ENCODE measurements at regions not wholly inside any gene's neighbourhood (a gene's known extent, or its start where the extent isn't known, plus 50 kb on each side); places are given as distances from the start of the nearest gene placed in this dataset.

DNA sequence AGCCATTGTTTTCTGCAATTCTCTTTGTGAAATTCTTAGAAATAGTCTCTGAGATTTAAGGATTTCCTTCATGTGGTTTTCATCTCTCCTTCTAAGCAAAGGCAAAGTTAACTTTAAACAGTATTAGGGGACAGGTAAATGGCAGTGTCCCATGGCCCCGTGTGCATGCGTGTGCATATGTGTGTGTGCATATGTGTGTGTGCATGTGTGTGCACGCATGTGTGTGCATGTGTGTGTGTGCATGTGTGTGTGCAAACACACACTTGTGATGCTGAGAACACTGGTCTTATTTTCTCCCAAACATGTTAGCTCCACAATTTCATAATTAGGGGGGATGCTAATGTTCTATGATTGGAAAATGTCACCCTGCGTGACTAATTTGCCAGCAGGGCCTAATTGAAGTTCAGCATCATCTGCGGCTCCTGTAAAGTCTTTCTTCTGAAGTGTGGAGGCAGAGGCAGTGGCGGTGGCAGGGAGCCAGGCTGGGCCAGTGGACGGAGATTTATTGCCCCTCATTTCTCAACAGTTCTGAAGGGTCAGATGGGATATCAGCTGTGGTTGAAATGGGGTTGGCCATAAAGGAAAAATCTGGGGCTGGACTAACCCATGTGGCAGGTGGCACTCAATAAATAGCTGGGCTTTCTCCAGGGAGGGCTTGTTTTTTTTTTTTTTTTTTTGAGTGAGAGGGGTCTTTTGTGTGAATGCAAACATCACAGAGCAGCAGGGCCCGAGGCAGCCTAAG, 289.3 kb upstream of the PODXL start:
- Histone ChIP-seq H2AFZ (ENCODE audit: low read depth) (no peak overlapping the region), H3K9ac (no peak overlapping the region), H3K36me3 (replicated peaks in 1 of 2; ENCODE audit: control insufficient read depth in 1 of 2, insufficient read depth in 2 of 2, low read length in 1 of 2) (no peaks in the 10 kb centered on the region), H3K4me2 (no peak overlapping the region), H3K79me2 (ENCODE audit: insufficient read depth) (no peaks in the 10 kb centered on the region), H3F3A (replicated peaks; ENCODE audit: insufficient read depth) (no peaks in the 10 kb centered on the region), H3K9me3 (no peaks in the 10 kb centered on the region), H4K20me1 (ENCODE audit: insufficient read depth) (no peaks in the 10 kb centered on the region), H3K27ac (ENCODE audit: low read depth in 2 of 2, low read length in 1 of 2) (no peak overlapping the region), H3K4me1 (ENCODE audit: control insufficient read depth in 1 of 2, insufficient read depth in 2 of 2, low read depth in 1 of 2, low read length in 1 of 2) (peaks cover 6% of the 10 kb centered on the region in 2 experiments; a peak in 2 of 4 replicates), H3K4me3 (ENCODE audit: low read depth in 2 of 2, low read length in 1 of 2) (no peak overlapping the region), H3K27me3 (ENCODE audit: insufficient read depth) (no peaks in the 10 kb centered on the region), H3K9me2 (no peaks in the 10 kb centered on the region)
- WGBS (ENCODE audit: low lambda C conversion rate): 73% methylated on average over 8 of the region's 8 CpGs
- no peak for DNase-seq
- ChIA-PET CTCF (interaction anchor here (0.8 to 2.2 kb wide), 3 partner anchors 10 to 38 kb away, joined by 3 to 32 read pairs (median 3); no protein-coding TSS in a partner anchor), POLR2A (no interaction called here)
- TF ChIP-seq TAF1 (IDR thresholded peaks at IDR 0.05; ENCODE audit: borderline replicate concordance, low read depth, low read length) (no peak), SMC3 (IDR thresholded peaks at IDR 0.05; ENCODE audit: low read depth, low read length) (no peak), RFX5 (IDR thresholded peaks at IDR 0.05; ENCODE audit: low read length) (no peak), EZH2phosphoT487 (IDR thresholded peaks at IDR 0.05; ENCODE audit: borderline replicate concordance, low read depth) (no peak), TEAD4 (IDR thresholded peaks at IDR 0.05; ENCODE audit: borderline replicate concordance, insufficient read depth) (no peak), MEF2A (IDR thresholded peaks at IDR 0.05; ENCODE audit: borderline replicate concordance, low read depth) (no peak), SIN3A (IDR thresholded peaks at IDR 0.05; ENCODE audit: borderline replicate concordance, low read depth, low read length) (no peak), FOXJ3 (CRISPR knock-in tag; IDR thresholded peaks at IDR 0.05) (no peak)

DNA sequence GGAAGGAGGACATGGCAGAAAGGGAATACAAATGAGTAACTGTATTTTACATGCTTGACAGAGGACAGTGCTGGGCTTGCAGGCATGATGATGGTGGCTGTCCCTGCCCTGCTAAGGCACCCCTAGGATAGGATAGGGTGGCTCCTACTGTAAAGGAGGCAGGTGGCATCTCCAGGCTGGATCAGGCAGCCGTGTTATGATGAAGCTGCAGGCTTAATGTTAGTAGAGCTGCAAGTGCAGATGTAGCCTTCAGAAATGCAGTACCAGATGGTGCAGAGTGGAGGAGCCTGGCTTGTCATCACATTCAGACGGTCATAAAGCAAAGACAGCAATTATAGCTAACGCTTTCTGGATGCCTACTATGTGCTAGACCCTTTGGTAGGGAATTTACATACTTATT, 287.9 kb upstream of the PODXL start:
- WGBS (ENCODE audit: low lambda C conversion rate): 42% methylated on average over 3 of the region's 3 CpGs
- Histone ChIP-seq H3K4me2 (no peak overlapping the region), H4K20me1 (ENCODE audit: insufficient read depth) (no peaks in the 10 kb centered on the region), H3K9ac (no peak overlapping the region), H2AFZ (ENCODE audit: low read depth) (no peak overlapping the region), H3K9me3 (no peaks in the 10 kb centered on the region), H3K79me2 (ENCODE audit: insufficient read depth) (no peaks in the 10 kb centered on the region), H3F3A (replicated peaks; ENCODE audit: insufficient read depth) (no peaks in the 10 kb centered on the region), H3K27ac (ENCODE audit: low read depth in 2 of 2, low read length in 1 of 2) (no peak overlapping the region), H3K9me2 (no peaks in the 10 kb centered on the region), H3K27me3 (ENCODE audit: insufficient read depth) (no peaks in the 10 kb centered on the region; the same call in 1 of the 2 replicates), H3K36me3 (replicated peaks in 1 of 2; ENCODE audit: control insufficient read depth in 1 of 2, insufficient read depth in 2 of 2, low read length in 1 of 2) (no peaks in the 10 kb centered on the region), H3K4me1 (ENCODE audit: control insufficient read depth in 1 of 2, insufficient read depth in 2 of 2, low read depth in 1 of 2, low read length in 1 of 2) (peaks cover 6% of the 10 kb centered on the region in 2 experiments; a peak in 2 of 4 replicates), H3K4me3 (ENCODE audit: low read depth in 2 of 2, low read length in 1 of 2) (no peak overlapping the region)
- POLR2A ChIA-PET: no interaction called here
- TF ChIP-seq TEAD4 (IDR thresholded peaks at IDR 0.05; ENCODE audit: borderline replicate concordance, insufficient read depth) (no peak), RXRA (IDR thresholded peaks at IDR 0.05; ENCODE audit: borderline replicate concordance, low read depth) (no peak)
- TF ChIP-seq, protein P1, sequence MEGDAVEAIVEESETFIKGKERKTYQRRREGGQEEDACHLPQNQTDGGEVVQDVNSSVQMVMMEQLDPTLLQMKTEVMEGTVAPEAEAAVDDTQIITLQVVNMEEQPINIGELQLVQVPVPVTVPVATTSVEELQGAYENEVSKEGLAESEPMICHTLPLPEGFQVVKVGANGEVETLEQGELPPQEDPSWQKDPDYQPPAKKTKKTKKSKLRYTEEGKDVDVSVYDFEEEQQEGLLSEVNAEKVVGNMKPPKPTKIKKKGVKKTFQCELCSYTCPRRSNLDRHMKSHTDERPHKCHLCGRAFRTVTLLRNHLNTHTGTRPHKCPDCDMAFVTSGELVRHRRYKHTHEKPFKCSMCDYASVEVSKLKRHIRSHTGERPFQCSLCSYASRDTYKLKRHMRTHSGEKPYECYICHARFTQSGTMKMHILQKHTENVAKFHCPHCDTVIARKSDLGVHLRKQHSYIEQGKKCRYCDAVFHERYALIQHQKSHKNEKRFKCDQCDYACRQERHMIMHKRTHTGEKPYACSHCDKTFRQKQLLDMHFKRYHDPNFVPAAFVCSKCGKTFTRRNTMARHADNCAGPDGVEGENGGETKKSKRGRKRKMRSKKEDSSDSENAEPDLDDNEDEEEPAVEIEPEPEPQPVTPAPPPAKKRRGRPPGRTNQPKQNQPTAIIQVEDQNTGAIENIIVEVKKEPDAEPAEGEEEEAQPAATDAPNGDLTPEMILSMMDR (IDR thresholded peaks at IDR 0.05): peak; percentile 13; the same call in 1 of the 2 replicates
- TF ChIP-seq, protein P2, sequence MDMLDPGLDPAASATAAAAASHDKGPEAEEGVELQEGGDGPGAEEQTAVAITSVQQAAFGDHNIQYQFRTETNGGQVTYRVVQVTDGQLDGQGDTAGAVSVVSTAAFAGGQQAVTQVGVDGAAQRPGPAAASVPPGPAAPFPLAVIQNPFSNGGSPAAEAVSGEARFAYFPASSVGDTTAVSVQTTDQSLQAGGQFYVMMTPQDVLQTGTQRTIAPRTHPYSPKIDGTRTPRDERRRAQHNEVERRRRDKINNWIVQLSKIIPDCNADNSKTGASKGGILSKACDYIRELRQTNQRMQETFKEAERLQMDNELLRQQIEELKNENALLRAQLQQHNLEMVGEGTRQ (IDR thresholded peaks at IDR 0.05; ENCODE audit: borderline replicate concordance, low read depth, low read length): no peak
- DNase-seq: no peak
- CTCF ChIA-PET: interaction anchor here (0.5 to 2.2 kb wide), 10 partner anchors 9 to 852 kb away, joined by 3 to 32 read pairs (median 3); no protein-coding TSS in a partner anchor

Data from SK-N-SH (cell line).